NCI-H524 treated with DMSO at 0.1 percent for 48 hours (cell line): ENCODE measurements at regions not wholly inside any gene's neighbourhood (a gene's known extent, or its start where the extent isn't known, plus 50 kb on each side); places are given as distances from the start of the nearest gene placed in this dataset.
"Not testable (repeated sequence)": the region's sequence is repeated elsewhere in the genome, so short reads cannot be mapped to it uniquely, and the experiment has no call there.

Source experiments
- DNase-seq: peaks from one replicate; lab custom pipeline; 2025; lab: John Stamatoyannopoulos, UW

DNA sequence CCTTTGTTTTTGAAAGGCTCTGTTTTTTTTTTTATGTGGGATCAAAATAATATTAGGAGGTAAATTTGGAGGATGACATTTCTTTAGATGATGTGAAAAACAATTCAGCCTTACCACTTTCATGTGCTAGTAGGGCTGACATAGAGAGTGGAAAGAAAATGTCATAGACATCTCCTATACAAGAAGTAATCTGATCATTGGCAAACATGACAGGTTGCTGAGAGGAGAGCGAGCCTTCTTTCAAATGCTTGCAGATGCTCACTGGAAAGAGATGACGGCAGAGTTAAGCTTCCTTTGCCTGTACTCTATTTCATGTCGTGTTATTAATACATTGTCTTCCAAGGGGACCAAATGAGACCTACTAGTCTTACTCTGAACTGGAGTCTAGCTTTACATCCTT, 160.1 kb upstream of the DAP start:
- DNase-seq = no peak

DNA sequence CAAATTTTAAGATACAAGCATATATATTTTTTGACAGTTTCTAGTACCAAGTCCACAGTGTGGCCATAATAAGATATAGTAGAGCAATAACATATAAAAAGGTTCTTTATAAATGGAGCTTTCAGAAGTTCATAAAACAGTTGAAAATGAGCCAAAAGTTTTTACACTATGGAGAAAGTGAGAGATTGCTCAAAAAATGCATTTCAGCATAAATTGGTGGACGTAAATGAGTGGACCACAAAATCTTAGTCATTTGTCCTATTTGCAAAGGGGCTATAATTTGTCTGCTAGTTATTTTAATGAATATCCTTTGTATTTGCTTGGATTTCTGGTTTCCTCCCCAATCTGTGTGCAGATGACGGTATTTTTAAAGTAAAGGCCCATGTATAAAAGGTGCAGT, 159.4 kb upstream of the DAP start:
- DNase-seq = no peak

DNA sequence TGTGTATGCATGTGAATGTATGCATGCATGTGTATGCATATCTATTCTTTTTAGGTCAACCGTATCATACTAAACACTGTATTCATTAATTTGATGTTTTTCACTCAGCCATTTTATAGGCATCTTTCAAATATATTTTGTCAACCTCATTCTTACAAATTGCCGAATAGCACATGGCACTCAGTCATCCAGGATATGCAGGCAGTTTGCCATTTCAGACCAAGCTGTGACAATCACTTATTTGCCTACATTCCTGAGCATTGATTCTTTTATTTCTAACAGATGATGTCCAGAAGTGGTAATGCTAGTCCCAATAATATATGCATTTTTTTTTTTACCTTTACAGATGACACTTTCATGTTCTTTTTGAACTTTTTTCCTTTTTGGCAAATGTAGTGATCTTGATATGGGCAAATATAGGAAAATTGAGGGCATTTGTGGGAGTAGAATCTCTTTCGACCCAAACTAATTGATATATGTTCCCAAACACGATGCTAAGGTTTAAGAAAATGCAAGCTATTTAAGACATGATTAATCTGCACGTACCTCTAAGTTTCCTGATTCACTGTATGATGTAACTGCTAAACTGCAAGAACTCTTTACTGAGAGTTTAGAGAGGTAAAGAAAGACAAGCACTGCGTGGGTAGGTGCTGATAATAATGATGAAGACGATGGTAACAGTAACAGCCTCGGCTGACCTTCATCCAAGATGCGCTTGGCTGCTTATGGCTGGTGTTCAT, 153.9 kb upstream of the DAP start:
- no peak for DNase-seq

DNA sequence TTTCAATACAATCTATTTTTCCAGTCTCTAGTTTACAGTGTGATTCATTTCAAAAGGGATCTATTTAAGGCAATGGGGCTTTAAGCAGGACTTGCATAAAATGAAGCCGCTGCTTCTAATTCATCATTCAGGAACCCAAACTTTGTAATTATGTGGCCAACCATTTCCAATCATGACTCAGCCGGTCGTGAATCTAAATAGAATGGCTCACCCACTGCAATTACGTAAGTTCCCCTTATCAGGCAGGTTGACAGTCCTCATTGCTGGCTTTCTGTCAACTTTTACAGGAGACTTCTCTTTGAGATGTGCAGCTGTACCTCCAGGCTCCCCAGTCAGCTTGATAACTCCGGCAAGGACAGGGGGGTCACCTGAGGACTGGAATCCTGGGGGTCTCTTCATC, 152.8 kb upstream of the DAP start:
- DNase-seq = no peak

DNA sequence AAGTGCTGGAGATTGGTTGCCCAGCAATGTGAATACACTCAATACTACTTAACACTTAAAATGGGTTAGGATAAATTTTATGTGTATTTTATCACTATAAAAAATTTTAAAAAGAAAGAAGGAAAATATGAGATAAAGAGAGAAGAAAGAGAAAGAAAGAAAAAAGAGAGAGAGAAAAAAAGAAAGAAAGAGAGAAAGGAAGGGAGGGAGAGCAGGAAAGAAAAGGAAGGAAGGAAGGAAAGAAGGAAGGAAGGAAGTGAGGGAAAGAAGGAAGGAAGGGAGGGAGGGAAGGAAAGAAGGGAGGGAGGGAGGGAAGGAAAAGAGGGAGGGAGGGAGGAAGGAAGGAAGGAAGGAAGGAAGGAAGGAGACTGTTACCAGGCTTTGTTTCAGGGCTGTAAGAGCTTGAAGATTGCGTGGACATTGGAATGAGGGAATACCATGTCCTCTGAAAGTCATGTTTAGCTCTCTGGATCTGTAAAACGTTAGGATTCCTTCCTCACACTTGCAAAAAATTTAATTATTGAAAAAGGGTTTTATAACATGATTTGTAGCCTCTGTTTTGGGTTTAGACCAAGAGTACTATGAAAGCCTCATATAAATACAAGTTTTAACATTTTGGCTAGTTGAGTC, 152.3 kb upstream of the DAP start:
- DNase-seq = no peak

DNA sequence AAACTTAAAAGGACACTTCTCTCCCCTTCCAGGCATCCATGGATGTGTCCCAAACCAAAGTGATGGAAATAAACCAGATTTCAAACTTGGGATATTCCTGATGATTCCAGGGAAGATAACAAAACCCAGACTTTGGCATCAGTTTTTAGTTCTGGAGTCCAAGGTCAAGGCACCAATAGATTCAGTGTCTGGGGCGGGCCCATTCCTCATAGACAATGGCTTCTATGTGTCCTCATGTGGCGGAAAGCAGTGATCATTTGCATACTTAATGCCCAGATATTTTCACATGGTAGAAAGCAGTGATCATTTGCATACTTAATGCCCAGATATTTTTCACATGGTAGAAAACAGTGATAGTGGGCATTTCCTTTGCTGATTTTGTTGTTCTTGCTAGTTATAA, 151.4 kb upstream of the DAP start:
- no peak for DNase-seq

DNA sequence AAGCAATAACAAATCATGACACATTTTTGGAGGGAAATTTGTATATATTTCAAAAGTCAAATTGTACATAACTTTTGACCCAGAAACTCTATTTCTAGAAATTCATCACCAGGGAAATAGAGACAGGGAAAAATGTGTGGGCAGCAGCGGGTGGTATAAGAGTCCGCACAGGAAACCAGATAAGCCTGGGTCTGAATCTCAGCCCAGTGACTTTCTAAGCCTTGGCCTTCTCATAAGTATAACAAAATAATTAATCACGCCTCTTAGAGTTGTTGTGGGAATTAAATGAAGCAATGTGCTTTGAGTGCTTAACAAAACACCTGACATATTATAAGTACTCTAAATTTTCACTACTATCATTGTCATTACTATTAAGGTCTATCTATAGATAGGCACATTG, 149.2 kb upstream of the DAP start:
- DNase-seq = no peak

DNA sequence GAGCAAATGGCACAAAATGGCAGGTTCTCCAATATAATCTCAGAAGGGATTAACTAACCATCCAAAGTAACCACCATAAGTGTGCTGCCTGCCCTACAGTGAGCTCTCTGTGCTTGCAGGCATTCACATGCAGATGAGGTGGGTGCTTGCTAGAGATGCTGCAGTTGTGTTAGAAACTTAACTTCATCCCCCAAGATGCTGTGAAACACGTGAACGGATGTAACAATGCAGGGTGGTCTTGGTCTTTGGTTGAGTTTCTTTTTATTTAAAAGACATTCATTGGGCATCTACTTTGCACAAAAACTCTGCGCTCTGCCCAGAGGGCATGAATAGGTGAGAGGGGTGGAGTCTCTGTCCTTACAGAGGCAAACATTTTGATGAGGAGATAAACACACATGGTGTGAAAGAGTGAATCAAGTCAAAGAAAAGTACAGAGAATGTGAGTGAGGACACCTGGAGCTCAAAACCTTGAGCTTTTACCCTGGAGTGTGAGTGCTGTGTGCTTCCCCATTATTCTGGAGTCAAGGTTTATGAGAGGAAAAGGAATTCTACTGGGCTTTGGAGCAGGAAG, 143.9 kb upstream of the DAP start:
- DNase-seq = no peak

DNA sequence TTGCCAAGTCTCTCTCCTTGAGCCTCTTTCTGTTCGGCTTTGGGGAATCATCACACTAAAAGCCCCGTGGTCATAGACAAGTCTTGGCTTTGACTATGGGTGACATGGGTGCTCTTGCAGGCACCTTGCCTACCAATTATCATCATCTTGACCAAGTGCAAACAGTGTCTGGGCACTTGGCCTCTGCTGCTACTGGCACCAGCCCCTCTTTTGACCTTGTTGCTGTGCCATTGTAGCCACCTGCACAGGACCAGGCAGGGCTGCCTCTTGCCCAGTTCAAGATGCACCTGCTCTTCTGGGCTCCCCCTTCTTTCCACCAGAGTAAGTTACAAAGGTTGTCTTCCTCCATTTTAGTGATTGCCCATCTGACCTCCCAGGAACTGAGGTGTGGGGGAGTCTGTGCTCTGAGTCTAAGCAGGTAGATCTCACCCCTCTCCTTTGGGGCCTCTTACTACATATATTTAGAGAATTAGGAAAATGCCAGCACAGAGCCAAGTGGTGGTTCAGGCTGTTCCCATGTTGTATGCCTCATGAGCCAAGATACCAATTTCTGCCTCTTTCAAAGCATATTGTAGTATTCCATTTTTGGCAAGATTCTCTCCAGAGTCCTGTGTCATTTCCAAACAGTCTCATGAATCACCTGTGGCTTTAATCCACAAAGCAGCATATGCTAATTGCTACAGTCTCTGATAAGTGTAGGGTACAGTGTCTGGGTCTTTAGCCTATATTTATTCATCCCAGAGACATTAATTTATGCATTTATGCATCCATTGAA, 142.9 kb upstream of the DAP start:
- no peak for DNase-seq

DNA sequence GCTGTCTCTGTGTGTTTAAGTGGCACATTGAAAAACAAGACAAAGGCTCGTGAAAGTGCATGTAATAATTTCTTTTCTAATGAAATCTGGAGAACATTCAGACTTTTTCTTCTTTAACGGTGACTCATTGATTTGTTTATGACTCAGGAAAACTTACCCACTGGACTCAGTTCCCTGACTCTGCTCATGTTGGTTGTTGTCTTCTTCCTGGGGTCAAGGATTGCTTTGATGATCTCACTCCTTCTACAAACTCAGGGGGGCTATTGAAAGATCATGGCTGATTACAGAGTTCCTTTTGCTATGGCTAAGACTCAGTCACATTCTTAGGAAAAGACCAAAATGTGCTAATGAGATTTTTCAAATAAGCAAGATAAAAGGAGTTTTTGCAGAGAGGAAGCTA, 141.1 kb upstream of the DAP start:
- no peak for DNase-seq

DNA sequence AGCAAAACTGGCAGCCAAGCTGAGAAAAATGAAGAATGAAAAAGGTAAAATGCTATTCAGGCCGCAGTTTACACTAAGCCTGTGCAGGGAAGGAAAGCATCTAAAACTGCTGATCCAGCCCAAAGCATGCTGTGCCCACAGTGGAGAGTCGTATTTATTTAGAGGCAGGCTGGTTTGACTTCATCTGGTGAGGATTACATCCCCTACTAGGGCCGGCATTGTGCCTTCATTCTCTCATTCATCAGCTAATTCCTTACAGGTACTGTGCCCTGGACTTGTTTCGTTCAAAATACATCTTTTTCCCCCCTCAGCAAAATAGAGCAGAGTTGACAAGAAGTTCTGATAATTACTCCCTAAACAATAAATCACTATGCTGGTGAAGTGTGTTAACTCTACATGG, 137.5 kb upstream of the DAP start:
- no peak for DNase-seq

DNA sequence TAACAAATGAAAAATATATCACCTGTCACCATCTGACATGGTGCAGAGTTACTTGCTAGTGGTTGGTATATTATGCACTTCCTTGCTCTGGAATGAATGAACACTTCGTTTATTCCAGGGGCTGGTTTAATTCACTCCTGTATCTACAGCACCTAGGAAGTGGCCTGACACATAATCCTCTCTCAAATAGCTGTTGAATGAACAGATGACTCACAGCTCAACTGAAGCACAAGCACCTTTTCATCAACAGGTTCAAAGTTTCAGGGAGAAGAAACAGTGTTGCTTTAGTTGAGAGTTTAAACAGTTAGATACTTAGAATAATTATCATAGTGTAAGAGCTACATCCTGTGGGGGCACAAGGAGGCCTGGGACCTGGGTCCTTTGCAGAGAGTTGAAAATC, 135.0 kb upstream of the DAP start:
- DNase-seq = no peak

DNA sequence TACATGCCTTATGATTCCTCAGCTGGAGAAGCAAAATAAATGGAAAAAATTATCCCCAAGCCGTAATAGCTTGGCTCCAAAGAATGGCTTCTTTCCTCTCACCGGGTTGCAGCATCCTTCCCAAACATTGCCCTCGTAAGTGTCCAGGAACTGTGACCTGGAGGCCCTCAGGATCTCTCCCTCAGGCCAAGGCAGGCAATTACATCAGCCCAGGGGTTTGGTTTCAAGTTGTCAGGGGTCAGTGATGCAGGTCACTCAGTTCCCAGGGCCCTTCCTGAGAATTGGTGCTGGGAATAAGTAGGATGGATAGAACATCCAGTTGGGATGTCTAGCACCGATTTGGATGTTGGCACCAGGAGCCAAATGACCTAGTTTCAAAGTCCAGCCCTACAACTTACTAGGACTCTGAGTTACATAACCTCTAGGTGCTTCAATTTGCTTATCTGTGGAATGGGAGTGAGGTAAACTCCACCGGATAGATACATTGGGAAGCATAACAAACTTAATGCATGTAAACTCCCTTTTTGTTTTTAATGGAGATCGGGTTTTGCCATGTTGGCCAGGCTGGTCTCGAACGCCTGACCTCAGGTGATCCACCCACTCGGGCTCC, 133.5 kb upstream of the DAP start:
- no peak for DNase-seq

DNA sequence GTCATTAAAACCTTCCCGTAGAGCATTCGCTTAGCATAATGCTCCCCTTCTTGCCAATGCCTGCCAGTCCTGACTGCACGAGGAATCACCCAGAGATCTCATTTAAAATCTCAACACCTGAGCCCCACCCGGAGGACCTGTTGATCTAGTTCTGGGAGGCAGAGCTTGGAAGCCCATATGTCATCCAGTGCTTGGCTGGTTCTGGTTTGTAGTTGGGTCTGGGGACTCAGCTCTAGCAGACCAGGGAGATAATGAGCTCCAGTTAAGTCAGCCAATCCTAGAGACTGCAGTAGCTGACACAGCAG, 131.8 kb upstream of the DAP start:
- no peak for DNase-seq

DNA sequence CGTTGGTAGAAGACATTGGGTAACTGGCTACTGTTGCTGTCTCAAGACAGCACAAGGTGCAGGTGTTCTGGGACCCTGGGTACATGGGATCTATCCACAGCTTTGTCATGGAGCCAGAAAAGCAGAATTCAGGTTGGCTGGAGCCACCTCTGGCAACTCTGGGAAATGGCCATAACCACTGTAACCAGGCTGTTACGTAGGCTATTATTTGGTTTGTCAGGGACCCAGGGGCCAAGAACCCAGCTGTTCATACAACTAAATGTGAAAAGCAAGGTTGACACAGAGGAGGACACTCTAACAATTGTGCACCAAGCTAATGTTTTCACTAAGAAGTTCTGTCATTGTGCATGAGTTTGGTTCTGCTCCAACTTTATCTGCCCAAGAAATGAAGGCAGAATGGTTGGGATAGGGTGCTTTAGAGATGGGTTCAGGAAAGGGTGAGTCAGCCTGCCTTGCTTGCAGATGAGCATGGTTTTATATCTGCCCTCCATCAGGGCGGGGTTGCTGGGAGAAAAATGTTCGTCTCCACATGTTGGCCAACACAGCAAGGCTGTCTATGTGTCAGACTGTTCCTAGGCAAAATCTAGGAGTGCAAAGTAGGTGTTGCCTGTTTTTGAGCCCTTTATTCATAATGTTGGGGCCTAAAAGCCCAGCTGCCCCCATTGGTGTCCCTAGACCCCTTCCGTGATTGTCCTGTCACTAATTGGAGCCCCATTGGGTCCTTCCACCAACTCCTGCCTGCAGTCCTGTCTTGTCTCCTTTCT, 131.3 kb upstream of the DAP start:
- DNase-seq = no peak

DNA sequence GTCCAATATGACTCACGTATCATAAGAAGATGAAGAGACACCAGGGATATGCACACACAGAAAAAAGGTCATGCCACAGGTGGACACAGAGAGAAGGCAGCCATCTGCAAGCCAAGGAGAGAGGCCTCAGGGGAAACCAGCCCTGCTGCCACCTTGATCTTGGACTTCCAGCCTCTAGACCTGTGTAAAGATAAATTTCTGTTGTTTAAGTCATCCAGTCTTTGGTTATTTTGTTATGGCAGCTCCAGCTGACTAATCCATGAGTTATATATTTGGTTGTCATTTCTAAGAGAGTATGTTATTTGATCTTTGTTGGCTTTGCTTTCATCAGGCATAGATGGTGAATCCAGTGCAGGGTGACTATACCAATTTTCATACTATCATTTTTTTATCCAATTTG, 130.2 kb upstream of the DAP start:
- DNase-seq = no peak

DNA sequence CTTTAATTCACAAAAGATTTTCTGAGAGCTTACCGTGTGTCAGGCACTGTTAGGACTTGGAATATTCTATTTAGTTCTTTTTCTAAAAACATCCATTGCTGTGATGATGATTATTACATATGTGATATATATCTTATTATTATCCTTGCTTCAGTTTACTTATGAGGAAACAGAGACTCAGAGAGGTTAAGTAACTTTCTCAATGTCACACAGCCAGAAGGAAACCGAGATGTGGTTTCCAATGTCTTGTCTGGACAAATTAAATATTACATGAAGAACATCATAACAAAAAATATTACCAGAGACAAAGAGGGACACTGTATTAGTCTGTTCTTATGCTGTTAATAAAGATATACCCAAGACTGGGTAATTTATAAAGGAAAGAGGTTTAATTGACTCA, 125.5 kb upstream of the DAP start:
- no peak for DNase-seq

DNA sequence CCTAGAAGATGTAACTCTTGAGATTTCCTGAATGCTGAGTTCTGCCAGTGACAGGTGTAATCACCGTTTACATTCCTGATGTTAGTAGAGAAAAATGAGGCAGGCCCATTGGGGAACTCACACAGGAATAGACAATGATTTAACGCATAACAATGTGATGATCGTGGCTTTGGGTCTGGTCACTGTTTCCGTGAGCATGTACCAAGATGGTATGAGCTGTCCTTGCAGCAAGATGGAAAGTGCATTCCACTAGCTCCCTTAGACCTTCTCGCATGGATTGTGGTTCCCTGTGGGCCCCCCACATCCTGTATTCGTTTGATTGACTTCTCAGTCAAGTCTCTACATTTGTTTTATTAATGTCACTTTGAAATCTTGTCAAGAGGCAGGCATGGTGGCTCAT, 124.0 kb upstream of the DAP start:
- DNase-seq = no peak

DNA sequence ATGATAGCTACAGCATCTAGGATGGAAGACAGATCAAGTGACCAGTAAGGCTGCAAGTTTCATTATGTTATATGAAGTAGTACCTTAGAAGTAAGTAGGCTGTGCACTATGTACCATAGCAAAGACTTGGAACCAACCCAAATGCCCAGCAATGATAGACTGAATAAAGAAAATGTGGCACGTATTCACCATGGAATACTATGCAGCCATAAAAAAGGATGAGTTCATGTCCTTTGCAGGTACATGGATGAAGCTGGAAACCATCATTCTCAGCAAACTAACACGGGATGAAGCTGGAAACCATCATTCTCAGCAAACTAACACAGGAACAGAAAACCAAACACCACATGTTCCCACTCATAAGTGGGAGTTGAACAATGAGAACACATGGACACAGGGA, 122.9 kb upstream of the DAP start:
- not testable (repeated sequence) for DNase-seq

DNA sequence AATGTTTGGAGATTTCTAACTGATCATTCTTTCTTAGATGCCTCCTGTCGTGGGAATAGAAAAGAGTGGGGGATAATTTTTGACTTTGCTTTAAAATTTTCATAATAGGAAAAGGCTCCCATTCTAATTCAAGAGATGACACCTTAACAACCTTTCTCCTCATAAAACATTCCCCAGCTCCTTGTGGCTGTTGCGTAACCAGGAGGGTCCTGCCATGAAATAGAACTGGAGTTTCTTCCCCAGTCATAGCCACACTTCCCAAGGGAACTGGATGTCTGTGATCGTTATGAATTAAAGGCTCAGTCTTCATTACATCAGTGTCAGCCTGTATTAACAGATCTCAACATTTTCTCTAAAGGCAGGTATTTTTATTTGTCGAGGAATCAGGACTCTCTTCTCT, 119.9 kb upstream of the DAP start:
- DNase-seq = no peak

DNA sequence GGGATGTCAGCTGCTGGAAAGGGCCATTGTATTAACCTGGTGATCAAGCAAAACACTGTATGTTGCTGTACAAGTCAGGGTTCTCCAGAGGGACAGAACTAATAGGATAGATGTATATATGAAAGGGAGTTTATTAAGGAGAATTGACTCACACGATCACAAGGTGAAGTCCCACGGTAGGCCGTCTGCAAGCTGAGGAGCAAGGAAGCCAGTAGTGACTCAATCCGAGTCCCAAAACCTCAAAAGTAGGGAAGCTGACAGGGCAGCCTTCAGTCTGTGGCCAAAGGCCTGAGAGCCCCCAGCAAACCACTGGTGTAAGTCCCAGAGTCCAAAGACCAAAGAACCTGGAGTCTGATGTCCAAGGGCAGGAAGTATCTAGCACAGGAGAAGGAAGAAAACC, 116.0 kb upstream of the DAP start:
- not testable (repeated sequence) for DNase-seq
